GM19240 (cell line): ENCODE measurements at regions not wholly inside any gene's neighbourhood (a gene's known extent, or its start where the extent isn't known, plus 50 kb on each side); places are given as distances from the start of the nearest gene placed in this dataset.
"Not testable (repeated sequence)": the region's sequence is repeated elsewhere in the genome, so short reads cannot be mapped to it uniquely, and the experiment has no call there.

ENCODE experiments used
- DNase-seq: peaks from one replicate; pipeline ENCODE4 v3.0.0; 2011; ENCODE audit warnings: low spot score; ENCODE audit not compliant: insufficient read length

DNA sequence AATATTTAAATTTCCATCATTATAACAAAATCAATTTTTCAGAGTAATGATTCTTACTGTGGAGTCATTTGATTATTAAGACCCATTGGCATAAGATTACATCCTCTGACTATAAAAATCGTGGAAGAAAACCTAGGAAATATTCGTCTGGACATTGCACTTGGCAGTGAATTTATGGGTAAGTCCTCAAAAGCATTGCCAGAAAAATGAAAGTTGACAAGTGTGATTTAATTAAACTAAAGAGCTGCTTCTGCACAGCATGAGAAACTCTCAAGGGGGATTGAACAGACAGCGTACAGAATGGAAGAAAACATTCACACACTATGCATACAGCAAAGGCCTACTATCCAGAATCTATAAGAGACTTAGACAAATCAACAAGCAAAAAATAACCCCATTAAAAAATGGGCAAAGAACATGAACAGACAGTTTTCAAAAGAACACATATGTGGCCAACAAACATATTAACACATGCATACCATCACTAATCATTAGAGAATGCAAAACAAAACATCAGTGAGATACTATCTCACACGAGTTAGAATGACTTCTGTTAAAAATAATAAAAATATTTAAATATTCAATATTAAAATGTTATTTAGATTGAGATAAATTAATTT, 111.4 kb downstream of the CCDC74A start:
- DNase-seq: not testable (repeated sequence)

DNA sequence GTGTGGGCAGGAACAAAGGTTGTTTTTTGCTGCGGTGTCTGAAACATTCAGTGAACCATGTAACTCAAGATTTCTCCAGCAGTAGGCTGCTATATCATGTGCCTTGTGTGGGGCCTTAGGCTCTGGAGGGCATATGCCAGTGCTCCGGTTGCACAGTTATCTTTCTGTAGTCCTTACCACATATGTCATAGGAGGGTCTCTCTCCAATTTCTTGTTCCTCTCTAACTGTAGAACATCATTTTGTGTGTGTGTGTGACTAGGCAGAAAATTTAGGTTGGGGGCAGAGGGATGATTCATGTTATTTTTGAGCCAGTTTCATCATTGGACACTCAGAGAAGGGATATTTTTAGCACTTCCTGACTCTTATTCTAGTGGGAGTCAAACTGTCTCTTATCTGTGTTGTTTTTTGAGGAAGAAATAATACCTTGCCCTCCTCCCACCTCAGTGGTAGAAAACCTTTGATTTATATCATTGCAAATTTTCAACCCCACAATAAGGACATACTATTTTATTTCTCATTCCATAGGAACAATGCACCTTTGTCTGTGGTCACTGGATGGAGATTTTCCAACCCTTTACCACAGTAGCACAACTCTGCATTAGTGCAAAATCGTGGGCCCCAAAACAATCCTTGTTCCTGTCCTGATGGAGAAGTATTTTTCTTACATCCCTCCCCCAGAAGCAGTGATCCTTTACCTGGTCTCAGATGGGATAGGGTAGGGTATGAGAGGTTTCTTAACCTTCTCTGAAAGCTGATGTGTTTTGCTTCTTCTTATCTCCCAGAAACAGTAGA, 113.9 kb downstream of the CCDC74A start:
- no peak for DNase-seq

DNA sequence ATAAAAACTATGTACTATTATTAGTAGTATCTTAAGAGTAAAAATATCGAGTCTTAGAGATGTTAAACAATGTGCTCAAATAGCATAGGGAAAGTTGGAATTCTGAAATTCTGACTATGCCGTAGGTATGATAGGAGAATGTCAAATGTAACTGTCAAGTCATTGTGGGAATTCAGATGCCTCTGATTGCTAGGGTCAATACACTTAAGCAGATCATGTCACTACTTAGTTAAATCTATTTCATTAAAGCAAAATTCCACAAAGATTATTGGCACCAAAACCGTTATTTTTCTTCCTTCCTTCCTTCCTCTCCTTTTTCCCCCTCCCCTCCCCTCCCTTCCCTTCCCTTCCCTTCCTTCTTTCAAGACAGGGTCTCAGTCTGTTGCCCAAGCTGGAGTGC, 115.5 kb downstream of the CCDC74A start:
- not testable (repeated sequence) for DNase-seq

DNA sequence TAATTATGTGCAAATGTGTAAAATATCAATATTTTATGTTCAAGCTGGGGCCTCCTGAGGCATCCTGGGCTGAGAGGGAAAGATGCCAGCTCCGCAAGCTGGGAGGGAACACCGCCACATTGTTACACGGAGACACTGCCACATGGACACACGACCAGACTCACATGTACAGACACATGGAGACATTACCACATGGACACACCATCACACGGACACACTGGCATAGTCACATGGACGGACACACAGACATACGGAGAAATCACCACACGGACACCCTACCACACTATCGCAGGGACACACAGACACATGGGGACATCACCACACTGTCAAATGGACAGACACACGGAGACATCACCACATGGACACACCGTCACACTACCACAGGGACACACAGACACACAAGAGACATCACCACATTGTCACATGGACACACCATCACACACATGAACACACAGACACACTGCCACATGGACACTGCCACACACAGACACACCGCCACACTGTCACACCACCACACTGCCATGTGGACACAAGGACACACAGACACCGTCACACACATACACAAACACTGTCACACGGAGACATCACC, 117.6 kb downstream of the CCDC74A start:
- DNase-seq: no peak

DNA sequence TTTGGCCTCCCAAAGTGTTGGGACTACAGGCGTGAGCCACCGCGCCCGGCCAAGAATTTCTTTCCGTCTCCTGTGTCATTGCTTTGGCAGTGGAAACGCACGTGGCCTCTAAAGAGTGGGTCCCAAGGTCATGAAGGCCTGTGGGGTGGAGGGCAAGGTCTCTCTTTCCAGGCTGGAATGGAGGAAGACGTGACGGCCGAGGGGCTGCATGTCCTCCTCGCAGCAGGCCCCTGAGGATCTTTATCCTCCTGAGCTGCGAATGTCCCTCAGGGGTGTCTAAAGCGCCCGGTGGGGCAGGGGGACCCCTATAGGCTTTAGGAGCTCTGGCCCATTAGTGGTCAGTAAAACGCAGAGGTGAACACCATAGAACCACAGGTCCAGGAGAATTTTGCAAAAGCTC, 118.5 kb downstream of the CCDC74A start:
- DNase-seq: not testable (repeated sequence)

DNA sequence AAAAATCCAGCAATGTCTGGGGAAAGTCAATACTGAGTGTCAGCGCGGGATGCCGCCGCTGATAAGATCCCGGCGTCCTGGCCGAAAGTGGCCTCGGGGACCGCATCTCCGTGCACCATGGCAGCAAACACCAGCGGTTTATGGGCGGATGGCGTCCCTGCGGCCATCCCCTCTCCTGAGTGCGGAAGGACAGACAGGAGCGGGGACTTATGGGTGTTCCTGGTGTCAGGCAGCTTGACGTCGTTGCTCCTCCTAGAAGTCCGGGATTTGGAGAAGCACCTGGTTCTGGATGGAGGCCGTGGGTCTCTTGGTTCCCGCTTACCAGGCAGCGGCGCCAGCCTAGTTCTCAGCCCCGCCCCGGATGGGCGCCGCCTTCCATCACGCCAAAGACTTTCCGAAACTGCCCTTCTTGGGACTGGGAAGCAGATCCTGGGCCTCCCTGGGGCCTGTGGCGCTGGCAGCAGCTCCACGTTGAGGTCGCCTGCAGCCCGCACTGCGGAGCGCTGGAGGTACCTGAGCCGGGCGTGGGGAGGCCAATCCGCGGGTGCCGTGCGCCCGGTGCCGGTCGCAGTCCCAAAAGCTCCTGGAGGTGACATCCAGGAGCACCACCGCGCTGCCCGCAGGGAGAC, 119.1 kb downstream of the CCDC74A start:
- DNase-seq: no peak

DNA sequence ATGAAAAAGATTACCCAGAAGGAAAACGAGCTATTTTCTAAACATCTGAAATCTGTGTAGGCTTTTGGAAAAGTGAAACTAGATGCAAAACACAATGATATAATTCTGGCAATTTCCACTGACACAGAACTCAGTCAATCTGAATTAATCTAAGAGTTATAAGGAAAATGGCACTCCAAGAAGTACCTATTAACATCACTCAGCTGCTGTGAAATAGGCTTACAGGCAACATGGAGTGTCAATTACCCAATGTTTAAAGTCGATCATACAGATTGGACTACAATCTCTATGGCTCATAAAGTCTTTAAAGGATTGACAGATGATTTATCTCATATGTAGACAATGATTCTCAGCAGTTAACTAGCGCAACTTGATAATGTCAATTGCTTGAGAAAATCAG, 120.9 kb downstream of the CCDC74A start:
- not testable (repeated sequence) for DNase-seq

DNA sequence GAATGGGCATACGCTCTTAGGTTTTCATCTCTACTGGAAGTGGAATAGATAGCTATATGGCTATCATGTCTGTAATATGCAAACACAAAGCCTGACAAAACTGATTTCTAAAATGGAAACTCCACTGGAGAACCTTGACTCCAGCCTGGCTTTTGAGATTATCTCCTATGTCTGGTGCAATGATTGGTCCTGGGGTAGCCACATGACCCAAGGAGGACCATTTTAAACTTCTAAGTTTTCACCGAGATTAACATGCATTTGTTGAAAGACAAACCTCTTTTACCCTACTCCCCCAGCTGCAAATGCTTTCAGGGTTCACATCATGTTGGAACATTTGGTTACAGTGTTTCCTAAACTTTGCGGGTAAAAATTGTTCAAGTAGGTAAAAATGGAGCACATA, 124.6 kb downstream of the CCDC74A start:
- DNase-seq: not testable (repeated sequence)

DNA sequence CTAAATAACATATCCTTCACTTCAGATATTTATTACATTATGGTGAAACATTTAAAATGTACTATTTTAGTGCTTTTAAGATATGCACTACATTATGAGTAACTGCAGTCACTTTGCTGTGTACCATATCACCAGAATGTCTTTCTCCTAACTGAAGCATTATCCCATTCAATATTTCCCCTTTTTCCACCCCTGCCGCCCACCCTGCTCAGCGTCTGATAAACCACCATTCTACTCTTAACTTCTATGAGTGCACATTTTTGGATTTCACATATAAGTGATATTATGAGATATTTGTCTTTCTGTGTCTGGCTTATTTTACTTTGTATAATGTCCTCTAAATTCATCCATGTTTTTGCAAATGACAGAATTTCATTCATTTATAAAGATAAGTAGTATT, 126.4 kb downstream of the CCDC74A start:
- not testable (repeated sequence) for DNase-seq

DNA sequence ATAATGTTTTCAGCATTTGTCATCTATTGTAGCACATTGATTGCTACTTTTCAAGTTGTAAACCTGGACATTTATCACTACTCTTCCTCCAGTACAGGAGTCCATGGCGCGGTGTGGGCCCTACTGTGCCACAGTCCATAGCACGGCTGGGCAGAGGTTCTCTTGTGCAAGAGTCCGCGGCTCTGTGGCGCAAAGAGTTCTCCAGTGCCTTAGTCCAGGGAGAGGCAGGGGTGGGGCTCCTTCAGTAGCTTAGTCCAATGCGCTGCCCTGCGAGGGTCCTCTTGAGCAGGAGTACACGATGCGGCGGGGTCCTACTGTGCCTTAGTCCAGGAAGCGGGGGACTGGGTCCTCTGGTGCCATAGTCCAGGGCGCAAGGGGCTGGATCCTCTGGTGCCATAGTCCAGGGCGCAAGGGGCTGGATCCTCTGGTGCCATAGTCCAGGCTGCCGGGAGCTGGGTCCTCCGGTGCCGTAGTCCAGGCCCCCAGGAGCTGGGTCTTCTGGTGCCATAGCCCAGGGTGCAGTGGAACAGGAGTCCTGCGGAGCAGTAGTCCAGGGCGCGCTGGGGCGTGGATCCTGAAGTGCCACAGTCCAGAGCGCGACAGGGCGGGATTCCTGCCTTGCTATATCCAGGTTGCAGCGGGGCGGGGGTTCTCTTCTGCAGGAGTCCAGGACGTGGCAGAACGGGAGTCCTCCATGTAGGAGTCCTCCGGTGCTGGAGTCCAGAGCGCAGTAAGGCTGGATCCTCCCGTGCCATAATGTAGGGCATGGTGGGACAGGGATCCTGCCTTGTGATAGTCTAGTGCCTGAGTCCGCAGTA, 129.3 kb downstream of the CCDC74A start:
- no peak for DNase-seq

DNA sequence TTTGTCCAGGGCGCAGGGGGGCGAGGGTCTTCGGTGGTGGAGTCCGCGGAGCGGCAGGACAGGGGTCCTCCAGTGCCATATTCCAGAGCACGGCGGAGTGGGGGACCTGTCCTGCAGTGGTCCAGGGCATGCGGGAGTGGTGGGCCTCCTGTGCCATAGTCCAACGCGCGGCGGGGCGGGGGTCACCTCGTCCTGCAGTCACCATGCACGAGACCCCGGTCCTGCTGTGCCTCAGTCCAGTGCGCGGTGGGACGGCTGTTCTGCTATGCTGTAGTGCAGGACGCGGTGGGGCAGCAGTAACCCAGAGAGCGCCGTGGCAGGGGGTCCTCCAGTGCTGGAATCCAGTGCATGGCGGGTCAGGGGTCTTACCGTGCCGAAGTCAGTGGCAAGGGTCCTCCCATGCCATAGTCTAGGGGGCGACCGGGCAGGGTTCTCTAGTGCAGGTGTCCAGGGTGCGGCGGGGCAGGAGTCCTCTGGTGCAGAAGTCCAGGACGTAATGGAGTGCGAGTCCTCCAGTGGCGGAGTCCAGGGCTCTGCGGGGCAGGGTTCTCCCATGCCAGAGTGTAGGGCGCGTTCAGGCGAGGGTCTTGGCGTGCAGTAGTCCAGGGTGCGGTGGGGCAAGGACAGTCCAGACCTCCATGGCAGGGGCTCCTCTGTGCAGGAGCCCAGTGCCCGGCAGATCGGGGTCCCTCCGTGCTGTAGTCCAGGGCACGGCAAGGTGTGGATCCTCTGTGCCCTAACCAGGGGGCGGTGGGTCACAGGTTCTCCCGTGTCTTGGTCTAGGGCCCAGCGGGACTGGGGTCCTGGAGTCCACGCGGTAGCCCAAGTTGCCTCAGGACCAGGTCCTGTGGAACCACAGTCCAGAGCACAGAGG, 130.4 kb downstream of the CCDC74A start:
- DNase-seq: no peak

DNA sequence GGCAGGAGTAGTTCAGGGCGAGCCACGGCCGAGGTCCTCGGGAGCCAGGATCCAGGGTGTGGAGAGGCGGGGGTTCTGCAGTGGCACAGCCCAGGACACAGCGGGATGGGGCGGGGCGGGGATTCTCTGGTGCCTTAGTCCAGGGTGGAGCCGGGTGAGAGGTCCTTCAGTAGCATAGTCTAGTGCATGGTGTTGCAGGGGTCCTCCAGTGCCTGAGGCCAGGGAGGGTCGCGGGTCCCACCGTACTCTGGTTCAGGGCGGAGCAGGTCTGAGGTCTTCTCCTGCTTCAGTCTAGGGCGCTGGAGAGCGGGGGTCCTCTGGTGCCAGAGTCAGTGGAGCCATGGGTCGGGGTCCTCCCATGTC, 131.1 kb downstream of the CCDC74A start:
- DNase-seq: no peak

DNA sequence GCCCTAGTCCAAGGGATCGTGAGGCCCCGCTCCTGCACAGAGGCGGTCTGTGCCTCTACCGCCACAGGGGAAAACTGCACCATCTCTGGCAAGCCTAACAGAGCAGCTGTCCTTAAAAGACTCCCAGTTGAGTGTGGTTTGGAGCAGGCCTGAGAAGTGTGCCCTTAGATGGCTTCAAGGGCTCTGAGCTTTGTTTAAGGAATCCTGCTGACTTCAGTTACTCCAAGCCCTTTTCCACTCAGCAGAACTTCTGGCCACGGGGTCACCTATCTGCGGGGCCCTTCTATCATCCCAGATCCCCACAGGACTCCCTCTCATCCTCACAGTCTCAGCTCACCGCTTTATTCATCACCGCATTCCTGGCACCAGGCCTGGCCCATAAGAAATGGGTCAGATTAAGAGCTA, 131.5 kb downstream of the CCDC74A start:
- DNase-seq: no peak

DNA sequence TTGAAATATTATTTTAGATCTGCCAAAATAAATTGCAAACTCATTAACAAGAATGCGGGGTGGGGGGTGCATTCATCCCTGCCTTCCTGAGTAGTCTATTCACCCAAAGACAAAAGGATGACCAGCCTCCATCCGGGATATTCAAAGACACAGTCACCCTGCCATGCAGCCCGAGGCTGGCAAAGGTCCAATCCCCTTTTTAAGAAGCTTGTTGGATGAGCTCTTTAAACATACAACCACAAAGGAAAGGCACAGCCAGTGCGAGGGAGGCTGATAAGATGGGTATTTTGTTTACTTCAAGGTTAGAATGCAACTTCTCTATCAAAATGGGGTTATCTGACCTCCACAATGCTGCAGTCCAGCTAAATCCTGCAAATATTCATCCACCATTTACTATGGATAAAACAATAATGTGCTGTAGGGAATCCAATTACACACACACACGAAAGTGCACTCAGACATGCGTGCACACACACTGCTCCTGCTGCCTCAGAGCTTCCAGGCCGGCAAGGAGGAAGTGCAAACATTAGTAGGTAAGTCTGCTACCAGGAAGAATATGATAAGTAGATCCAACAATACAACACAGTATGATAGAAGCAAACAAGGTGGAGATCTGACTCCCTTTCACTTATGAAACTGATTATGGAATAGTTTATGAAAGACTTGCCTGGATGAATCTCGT, 133.6 kb downstream of the CCDC74A start:
- not testable (repeated sequence) for DNase-seq

DNA sequence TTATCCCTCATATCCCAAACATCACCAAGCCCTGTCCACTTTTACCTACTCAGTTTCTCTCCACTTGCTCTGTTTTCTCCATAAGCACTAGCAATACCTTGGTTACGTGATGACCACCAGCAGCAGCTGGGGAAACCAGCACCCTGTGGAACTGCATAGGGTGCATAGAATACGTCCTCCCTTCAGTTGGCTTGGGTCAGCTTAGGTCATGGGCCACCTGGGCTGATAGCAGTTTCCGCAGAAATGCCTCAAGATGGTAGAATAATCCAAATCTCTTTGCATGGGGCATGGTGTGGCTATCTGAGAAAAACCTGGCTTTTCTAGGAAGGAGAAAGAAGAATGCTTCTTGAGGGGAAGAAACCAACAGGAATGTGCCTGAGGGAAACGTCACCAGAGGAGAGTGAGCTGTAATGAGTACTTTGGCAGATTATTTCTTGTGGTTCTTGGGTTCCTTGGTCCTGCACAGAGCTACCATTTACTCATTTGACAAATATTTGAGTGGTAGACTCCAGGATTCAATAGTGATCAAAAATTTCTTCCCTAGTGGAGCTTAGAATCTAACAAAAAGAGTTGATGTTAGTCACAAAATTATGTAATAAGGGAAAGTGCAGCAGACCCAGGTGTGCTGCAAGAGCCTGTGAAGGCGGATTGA, 134.3 kb downstream of the CCDC74A start:
- not testable (repeated sequence) for DNase-seq

DNA sequence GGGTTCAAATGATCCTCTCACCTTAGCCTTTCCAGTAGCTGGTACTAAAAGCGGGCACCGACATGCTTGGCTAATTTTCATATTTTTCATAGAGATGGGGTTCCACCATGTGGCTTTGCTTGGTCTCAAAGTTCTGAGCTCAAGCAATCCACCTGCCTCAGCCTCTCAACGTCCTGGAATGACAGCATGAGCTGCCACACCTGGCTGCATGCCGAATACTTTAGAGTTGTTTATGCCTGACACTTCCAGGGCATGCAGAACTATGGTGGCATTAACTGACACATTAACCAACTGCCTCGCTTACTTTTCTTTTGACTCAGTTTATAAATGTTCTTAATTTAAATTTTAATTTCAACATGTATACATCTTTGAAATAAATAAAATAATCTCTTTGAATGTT, 135.8 kb downstream of the CCDC74A start:
- not testable (repeated sequence) for DNase-seq

DNA sequence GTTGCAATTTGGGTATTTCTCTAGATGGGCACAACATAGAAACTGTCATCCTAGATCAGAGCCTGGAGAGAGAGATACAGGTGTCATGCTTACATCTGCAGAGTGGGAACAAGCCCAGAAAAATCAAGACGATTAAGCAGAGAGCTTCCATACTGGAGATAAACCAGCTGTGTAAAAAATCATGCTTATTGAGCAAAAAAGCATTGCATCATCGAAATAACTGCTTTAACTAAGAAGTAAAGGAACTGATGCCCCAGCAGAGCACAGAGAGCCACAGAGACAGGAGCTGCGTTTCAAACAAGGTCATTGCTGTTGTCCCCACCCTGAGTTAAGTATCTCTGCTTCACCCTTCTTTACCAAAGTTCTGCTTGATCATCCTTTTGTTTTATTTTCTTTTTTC, 138.0 kb downstream of the CCDC74A start:
- not testable (repeated sequence) for DNase-seq

DNA sequence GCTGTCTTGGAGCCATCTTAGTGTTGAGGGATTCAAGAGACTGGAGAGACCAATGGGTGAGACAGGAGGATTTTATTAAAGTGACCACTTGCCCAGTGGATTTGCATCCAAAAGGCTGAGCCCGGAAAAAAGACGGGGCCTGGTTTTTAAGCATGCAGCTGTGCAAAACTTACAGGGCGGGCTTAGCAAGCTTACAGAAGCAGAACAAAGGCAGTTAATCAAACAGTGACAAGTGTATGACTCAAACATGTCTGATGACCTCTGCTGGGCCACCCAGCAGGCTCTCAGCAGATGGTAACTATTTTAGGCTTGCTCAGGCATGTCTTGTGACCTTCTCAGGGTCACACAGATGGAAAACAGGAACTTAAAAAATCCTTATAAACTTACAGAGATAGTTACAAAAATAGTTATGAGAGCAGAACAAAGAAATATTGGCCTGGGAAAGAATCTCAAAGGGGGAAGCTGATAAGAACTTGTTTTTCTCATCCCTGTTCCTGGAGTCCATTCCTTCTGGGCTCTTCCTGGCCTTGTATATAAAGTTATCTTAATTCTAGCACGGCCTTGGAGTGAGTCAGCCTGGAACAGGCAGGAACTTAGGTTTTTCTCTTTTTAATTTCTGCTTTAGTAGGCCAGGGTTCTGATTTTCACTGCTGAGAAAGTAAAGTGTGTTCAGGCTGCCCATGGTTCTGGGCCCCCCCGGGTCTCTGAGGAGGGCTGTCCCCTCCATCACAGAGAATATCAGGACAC, 141.3 kb downstream of the CCDC74A start:
- not testable (repeated sequence) for DNase-seq
